Uterus (tissue), 3 donors: ENCODE measurements at regions not wholly inside any gene's neighbourhood (a gene's known extent, or its start where the extent isn't known, plus 50 kb on each side); places are given as distances from the start of the nearest gene placed in this dataset.

Experiments
- DNase-seq, 2 donors: peaks; one replicate each; pipeline ENCODE4 v3.0.0-alpha.2; 2019 to 2020
- H3K27ac ChIP-seq, 2 donors: fragments of 200-600 bp; sonication (generic); 1 replicate in 1 of 2; 2 replicates in 1 of 2; pipeline ENCODE4 v1.5.1; 2016 to 2018
- H3K27me3 ChIP-seq, 2 donors: fragments of 200-600 bp; sonication (generic); one replicate each; pipeline ENCODE4 v1.5.1; 2018 to 2019; ENCODE audit warnings: control low read depth in 1 of 2
- H3K36me3 ChIP-seq, 2 donors: fragments of 200-600 bp; sonication (generic); one replicate each; pipeline ENCODE4 v1.5.1; 2019; ENCODE audit warnings: control low read depth in 1 of 2
- H3K4me1 ChIP-seq, 2 donors: fragments of 200-600 bp; sonication (generic); one replicate each; pipeline ENCODE4 v1.5.1; 2018 to 2019; ENCODE audit warnings: control low read depth in 1 of 2
- H3K4me3 ChIP-seq, 2 donors: fragments of 200-600 bp; sonication (generic); 1 replicate in 1 of 2; 2 replicates in 1 of 2; pipeline ENCODE4 v1.5.1; 2018 to 2019; ENCODE audit warnings: mild to moderate bottlenecking in 1 of 2
- H3K9me3 ChIP-seq, 2 donors: fragments of 200-600 bp; sonication (generic); one replicate each; pipeline ENCODE4 v1.5.1; 2019; ENCODE audit warnings: control low read depth in 1 of 2
- CTCF ChIP-seq, 4 experiments: fragments of 200-600 bp in 2 of 4; fragments of 450-650 bp in 2 of 4; sonication (generic) in 2 of 4; IDR thresholded peaks; one replicate each; pipeline ENCODE4 v1.5.1; 2016 to 2019; ENCODE audit warnings: antibody characterized with exemption in 4 of 4, mild to moderate bottlenecking in 2 of 4, moderate library complexity in 1 of 4
- POLR2A ChIP-seq, 2 donors: fragments of 450-650 bp; IDR thresholded peaks; one replicate each; pipeline ENCODE4 v1.6.1; 2016; ENCODE audit warnings: antibody characterized with exemption in 2 of 2, mild to moderate bottlenecking in 1 of 2, moderate library complexity in 1 of 2
- intact Hi-C: fragments of 100-400 bp; cut with DNase I; formaldehyde crosslinking; loops from one replicate; pipeline ENCODE4 v1.15.1; 2023; ENCODE audit warnings: low total_unique reads
- donor health status: DM: yes; HTN: yes; CAD: no.

- Histone ChIP-seq H3K4me3 (no peak overlapping the region), H3K36me3 (no peaks in the 10 kb centered on the region), H3K27ac (no peak overlapping the region), H3K4me1 (no peaks in the 10 kb centered on the region), H3K9me3 (no peaks in the 10 kb centered on the region), H3K27me3 (no peaks in the 10 kb centered on the region)
- intact Hi-C loops, result no loop called here
- DNase-seq, result no peak
- TF ChIP-seq CTCF (IDR thresholded peaks at IDR 0.05) (no peak), POLR2A (IDR thresholded peaks at IDR 0.05) (no peak)
Observed at GRCh38 chr3:82347585-82347984, 586.1 kb upstream of the GBE1 start.

- no peak for DNase-seq
- no peak overlapping the region for H3K27ac ChIP-seq
- H3K36me3 ChIP-seq, result no peaks in the 10 kb centered on the region
- H3K4me3 ChIP-seq, result no peak overlapping the region
- no peaks in the 10 kb centered on the region for H3K4me1 ChIP-seq
- intact Hi-C loops, result no loop called here
- H3K9me3 ChIP-seq, result no peaks in the 10 kb centered on the region
- no peaks in the 10 kb centered on the region for H3K27me3 ChIP-seq
- no peak for TF ChIP-seq CTCF (IDR thresholded peaks at IDR 0.05)
- TF ChIP-seq POLR2A (IDR thresholded peaks at IDR 0.05), result no peak
Observed at GRCh38 chr3:82342521-82342920, 581.1 kb upstream of the GBE1 start.

GRCh38 chr3:82329300-82329699, 567.9 kb upstream of the GBE1 start:
- Histone ChIP-seq H3K27me3 (no peaks in the 10 kb centered on the region), H3K27ac (no peak overlapping the region), H3K4me3 (no peak overlapping the region), H3K9me3 (no peaks in the 10 kb centered on the region), H3K36me3 (no peaks in the 10 kb centered on the region), H3K4me1 (no peaks in the 10 kb centered on the region)
- intact Hi-C loops, result no loop called here
- no peak for DNase-seq
- TF ChIP-seq POLR2A (IDR thresholded peaks at IDR 0.05) (no peak), CTCF (IDR thresholded peaks at IDR 0.05) (no peak)

GRCh38 chr3:82311901-82312300, 550.5 kb upstream of the GBE1 start:
- intact Hi-C loops, result no loop called here
- H3K36me3 ChIP-seq, result no peaks in the 10 kb centered on the region
- no peak for TF ChIP-seq POLR2A (IDR thresholded peaks at IDR 0.05)
- TF ChIP-seq CTCF (IDR thresholded peaks at IDR 0.05), result no peak

GRCh38 chr3:82308755-82309154, 547.3 kb upstream of the GBE1 start:
- TF ChIP-seq CTCF (IDR thresholded peaks at IDR 0.05), result no peak
- no peak for TF ChIP-seq POLR2A (IDR thresholded peaks at IDR 0.05)
- intact Hi-C loops, result no loop called here

More at GRCh38 chr3:82311901-82312300, 550.5 kb upstream of the GBE1 start:
- no peaks in the 10 kb centered on the region for H3K4me1 ChIP-seq
- DNase-seq, result no peak
- H3K27me3 ChIP-seq, result no peaks in the 10 kb centered on the region
- no peak overlapping the region for H3K27ac ChIP-seq
- H3K9me3 ChIP-seq, result no peaks in the 10 kb centered on the region
- no peak overlapping the region for H3K4me3 ChIP-seq

More at GRCh38 chr3:82308755-82309154, 547.3 kb upstream of the GBE1 start:
- Histone ChIP-seq H3K4me3 (no peak overlapping the region), H3K36me3 (no peaks in the 10 kb centered on the region), H3K4me1 (no peaks in the 10 kb centered on the region), H3K27me3 (no peaks in the 10 kb centered on the region), H3K27ac (no peak overlapping the region), H3K9me3 (no peaks in the 10 kb centered on the region)
- no peak for DNase-seq
